ENCODE measurements at regions not wholly inside any gene's neighbourhood (a gene's known extent, or its start where the extent isn't known, plus 50 kb on each side); places are given as distances from the start of the nearest gene placed in this dataset.
A peak's percentile ranks its signal among the peaks of the same experiment; 100 is the strongest.
"Not testable (repeated sequence)": the region's sequence is repeated elsewhere in the genome, so short reads cannot be mapped to it uniquely, and the experiment has no call there.

DNA sequence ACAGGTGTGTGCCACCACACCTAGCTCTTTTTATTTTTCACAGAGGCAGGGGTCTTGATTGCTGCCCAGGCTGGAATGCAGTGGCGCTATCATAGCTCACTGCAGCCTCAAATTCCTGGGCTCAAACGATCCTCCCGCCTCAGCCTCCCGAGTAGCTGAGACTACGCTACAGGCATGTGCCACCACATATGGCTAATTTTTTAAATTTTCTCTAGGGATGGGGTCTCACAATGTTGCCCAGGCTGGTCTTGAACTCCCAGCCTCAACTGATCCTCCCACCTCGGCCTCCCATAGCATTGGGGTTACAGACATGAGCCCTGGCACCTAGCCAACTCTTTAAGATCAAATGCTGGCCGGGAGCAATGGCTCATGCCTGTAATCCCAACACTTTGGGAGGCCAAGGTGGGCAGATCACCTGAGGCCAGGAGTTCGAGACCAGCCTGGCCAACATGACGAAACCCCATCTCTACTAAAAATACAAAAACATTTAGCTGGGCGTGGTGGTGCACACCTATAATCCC is 50.6 kb upstream of the MYL10 start:
- not testable (repeated sequence) for DNase-seq (ENCODE audit: low read depth); H3K4me3 ChIP-seq (ENCODE audit: control insufficient read depth, low read depth, low read length)

DNA sequence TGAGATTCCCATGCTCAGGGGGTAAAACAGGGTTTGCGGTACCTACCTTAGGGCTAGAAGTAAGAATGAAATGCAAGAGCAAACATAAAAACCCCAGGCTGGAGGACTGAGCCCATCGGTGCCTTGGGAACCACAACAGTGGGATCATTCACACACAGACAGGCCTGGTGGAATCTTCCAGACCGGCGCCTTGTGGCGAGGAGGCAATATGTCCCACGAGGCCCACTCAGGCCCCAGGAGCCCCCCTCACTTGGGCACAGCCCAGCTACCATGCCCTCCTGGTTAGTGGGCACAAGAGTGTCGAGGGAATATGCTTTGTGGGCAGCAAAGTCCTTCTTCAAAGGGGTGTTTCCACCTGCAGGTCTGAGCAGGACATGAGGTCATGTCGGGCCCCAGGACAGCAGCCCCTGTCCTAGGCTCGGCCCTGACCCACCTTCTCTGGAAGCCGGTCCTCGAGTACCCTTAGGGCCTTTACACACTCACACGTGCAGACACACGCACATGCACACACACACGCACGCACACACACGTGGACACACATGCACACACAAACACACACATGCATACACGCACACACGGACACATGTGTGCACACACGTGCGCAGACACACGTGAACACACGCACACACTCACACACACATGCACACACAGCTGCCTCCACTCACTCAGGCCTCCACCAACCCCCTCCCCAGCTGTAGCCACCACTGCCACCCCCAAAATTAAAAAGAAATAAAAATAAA is 51.5 kb upstream of the MYL10 start:
- peak; percentile 2 for DNase-seq (ENCODE audit: low read depth)
- H3K4me3 ChIP-seq (ENCODE audit: control insufficient read depth, low read depth, low read length): no peak overlapping the region
- TF ChIP-seq, protein P1, sequence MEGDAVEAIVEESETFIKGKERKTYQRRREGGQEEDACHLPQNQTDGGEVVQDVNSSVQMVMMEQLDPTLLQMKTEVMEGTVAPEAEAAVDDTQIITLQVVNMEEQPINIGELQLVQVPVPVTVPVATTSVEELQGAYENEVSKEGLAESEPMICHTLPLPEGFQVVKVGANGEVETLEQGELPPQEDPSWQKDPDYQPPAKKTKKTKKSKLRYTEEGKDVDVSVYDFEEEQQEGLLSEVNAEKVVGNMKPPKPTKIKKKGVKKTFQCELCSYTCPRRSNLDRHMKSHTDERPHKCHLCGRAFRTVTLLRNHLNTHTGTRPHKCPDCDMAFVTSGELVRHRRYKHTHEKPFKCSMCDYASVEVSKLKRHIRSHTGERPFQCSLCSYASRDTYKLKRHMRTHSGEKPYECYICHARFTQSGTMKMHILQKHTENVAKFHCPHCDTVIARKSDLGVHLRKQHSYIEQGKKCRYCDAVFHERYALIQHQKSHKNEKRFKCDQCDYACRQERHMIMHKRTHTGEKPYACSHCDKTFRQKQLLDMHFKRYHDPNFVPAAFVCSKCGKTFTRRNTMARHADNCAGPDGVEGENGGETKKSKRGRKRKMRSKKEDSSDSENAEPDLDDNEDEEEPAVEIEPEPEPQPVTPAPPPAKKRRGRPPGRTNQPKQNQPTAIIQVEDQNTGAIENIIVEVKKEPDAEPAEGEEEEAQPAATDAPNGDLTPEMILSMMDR (conservative IDR thresholded peaks at IDR 0.05; ENCODE audit: control insufficient read depth, insufficient read depth, low read depth, low read length): no peak

DNA sequence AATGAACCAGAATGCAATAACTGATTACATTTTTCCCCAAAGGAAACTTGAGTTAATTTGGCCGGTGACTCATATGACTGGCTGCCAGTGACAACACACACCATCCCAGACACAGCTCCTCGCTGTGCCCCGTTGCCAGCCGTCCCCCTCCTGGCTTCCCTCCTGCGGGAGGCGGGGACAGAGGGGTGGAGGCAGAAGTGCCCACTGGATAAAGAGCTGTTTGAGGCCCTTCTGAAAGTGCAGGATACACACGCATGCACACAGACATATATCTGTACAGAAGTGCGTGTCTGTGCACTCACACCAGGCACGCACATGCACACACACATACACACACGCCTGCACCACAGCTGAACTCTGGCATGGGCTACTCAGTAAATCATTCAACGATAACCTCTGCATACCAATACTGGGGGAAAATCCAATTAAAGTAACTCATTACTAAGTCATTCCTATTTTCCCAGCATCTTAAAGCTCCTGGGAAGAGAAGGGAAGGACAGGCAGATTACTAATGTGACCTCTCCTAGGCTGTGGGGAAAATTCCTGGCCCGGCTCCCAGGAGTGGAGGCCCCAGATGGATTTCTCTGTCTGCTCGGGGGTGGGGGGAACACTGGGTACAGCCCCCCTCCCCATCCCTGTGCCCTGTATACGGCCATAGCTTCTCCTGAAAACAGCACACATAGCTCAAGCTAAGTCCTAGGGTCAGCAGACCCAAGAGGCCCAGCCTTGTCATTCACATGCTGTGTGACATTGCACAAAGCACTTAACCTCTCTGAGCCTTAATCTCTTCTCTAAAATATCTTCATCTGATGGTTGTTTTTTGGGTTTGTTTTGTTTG is 52.3 kb upstream of the MYL10 start:
- TF ChIP-seq, protein P1 (conservative IDR thresholded peaks at IDR 0.05; ENCODE audit: control insufficient read depth, insufficient read depth, low read depth, low read length): no peak
- no peak overlapping the region for H3K4me3 ChIP-seq (ENCODE audit: control insufficient read depth, low read depth, low read length)
- peak; percentile 84 for DNase-seq (ENCODE audit: low read depth)

DNA sequence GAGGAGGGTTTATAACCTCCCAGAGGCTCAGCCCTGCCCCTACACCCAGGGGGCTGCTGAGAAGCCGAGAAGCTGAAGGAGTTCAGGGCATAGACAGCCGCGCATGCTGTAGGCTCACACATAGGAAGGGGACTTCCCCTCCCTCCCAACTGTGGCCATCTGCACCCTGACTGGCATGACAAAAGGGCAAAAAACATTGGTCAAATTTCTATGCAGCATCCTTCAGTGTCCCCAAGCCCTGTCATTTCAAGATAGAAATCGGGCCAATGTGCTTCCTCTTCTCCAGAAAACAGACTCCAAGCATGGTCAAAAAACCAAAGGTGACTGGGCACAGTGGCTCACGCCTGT is 55.9 kb upstream of the MYL10 start:
- DNase-seq (ENCODE audit: low read depth): no peak
- TF ChIP-seq, protein P1 (conservative IDR thresholded peaks at IDR 0.05; ENCODE audit: control insufficient read depth, insufficient read depth, low read depth, low read length): no peak
- H3K4me3 ChIP-seq (ENCODE audit: control insufficient read depth, low read depth, low read length): no peak overlapping the region

DNA sequence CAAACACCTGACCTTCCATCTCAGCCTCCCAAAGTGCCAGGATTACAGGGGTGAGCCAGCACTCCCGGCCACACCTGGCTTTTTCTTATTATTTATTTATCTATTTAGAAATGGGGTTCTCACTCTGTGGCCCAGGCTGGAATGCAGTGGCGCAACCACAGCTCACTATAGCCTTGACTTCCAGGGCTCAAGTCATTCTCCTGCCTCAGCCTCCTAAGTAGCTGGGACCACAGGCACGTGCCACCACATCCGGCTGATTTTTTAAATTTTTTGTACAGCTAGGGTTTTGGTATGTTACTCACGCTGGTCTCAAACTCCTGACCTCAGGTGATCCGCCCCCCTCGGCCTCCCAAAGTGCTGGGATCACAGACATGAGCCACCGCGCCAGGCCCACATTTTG is 56.9 kb upstream of the MYL10 start:
- TF ChIP-seq, protein P1 (conservative IDR thresholded peaks at IDR 0.05; ENCODE audit: control insufficient read depth, insufficient read depth, low read depth, low read length): no peak
- DNase-seq (ENCODE audit: low read depth): no peak
- H3K4me3 ChIP-seq (ENCODE audit: control insufficient read depth, low read depth, low read length): no peak overlapping the region

DNA sequence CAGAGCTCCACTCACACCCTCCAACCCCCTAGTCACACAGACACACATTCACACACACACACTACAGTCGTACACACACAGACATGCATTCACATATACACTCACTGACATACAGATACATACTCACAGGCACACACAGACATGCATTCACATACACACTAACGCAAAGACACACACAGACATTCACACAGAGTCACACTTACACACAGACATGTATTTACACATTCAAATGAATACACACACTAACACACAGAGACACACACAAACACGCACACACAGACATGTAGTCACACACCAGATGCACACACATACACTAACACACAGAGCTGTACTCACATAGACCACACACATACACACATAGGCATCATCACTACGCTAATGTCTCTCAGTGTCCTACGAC is 58.0 kb upstream of the MYL10 start:
- TF ChIP-seq, protein P1 (conservative IDR thresholded peaks at IDR 0.05; ENCODE audit: control insufficient read depth, insufficient read depth, low read depth, low read length): no peak
- H3K4me3 ChIP-seq (ENCODE audit: control insufficient read depth, low read depth, low read length): no peak overlapping the region
- DNase-seq (ENCODE audit: low read depth): no peak

DNA sequence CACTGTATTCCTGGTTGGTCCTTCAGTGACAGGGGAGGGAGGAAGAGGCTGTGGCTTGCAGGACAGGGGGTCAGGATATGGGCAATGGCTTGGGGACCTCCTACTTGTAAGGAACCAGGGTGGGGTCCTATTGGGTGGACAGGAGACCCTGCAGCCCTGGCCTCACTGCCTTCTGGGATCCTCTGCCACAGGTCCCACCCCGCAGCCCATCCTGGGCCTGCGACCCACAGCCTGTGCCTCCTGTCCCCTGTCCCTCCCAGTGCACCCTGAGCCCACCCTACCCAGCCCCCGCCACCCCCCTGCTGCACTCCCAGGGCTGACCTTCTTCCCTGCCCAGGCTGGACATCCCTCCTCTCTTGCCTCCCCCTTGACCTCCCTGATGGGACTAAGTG is 58.7 kb upstream of the MYL10 start:
- no peak overlapping the region for H3K4me3 ChIP-seq (ENCODE audit: control insufficient read depth, low read depth, low read length)
- no peak for DNase-seq (ENCODE audit: low read depth)

More for the DNA sequence above, 58.7 kb upstream of the MYL10 start:
- TF ChIP-seq, protein P1 (conservative IDR thresholded peaks at IDR 0.05; ENCODE audit: control insufficient read depth, insufficient read depth, low read depth, low read length): no peak
